Skin epidermis (tissue), 12 donors: ENCODE measurements at regions not wholly inside any gene's neighbourhood (a gene's known extent, or its start where the extent isn't known, plus 50 kb on each side); places are given as distances from the start of the nearest gene placed in this dataset.
A peak's percentile ranks its signal among the peaks of the same experiment; 100 is the strongest.
"Not testable (repeated sequence)": the region's sequence is repeated elsewhere in the genome, so short reads cannot be mapped to it uniquely, and the experiment has no call there.

Experiments used
- H3K27ac ChIP-seq, 21 experiments: fragments of 200-600 bp; sonication (generic) in 11 of 21; one replicate each; pipeline ENCODE4 v1.5.0; 2020; ENCODE audit warnings: mild to moderate bottlenecking in 3 of 21, inconsistent platforms in 2 of 21, moderate library complexity in 2 of 21
- H3K4me3 ChIP-seq, 7 experiments: fragments of 200-600 bp; sonication (generic) in 2 of 7; one replicate each; pipeline ENCODE4 v1.5.0; 2020; ENCODE audit warnings: inconsistent platforms in 2 of 7, mild to moderate bottlenecking in 2 of 7, moderate library complexity in 1 of 7

- no peak overlapping the region for H3K4me3 ChIP-seq
- H3K27ac ChIP-seq: peak overlapping the region in 3 of 21 experiments; percentile 26 to 55 (median 32)
These were observed 79.0 kb upstream of the ATXN1 start for GRCh38 chr6:16840291-16840690.

GRCh38 chr6:16839631-16840179 is 78.4 kb upstream of the ATXN1 start:
- H3K27ac ChIP-seq: no peak overlapping the region
- no peak overlapping the region for H3K4me3 ChIP-seq

- Histone ChIP-seq H3K27ac (peak overlapping the region in 13 of 21 experiments; percentile 1 to 84 (median 62)), H3K4me3 (peak overlapping the region in 1 of 7 experiments; percentile 10)
These were observed 76.1 kb upstream of the ATXN1 start for GRCh38 chr6:16837217-16837972.

- H3K4me3 ChIP-seq: peak overlapping the region in 2 of 7 experiments; percentile 10
These were observed 75.1 kb upstream of the ATXN1 start for GRCh38 chr6:16836144-16836981.

GRCh38 chr6:16834242-16834641 is 73.0 kb upstream of the ATXN1 start:
- Histone ChIP-seq H3K27ac (no peak overlapping the region), H3K4me3 (no peak overlapping the region)

More at GRCh38 chr6:16836144-16836981, 75.1 kb upstream of the ATXN1 start:
- peak overlapping the region in 15 of 21 experiments; percentile 1 to 84 (median 58) for H3K27ac ChIP-seq

- H3K4me3 ChIP-seq: no peak overlapping the region
These were observed 71.5 kb upstream of the ATXN1 start for GRCh38 chr6:16832721-16833120.

GRCh38 chr6:16832043-16832567 is 70.8 kb upstream of the ATXN1 start:
- Histone ChIP-seq H3K4me3 (no peak overlapping the region), H3K27ac (no peak overlapping the region)

More at GRCh38 chr6:16832721-16833120, 71.5 kb upstream of the ATXN1 start:
- H3K27ac ChIP-seq: no peak overlapping the region

- Histone ChIP-seq H3K27ac (no peak overlapping the region), H3K4me3 (no peak overlapping the region)
These were observed 69.9 kb upstream of the ATXN1 start for GRCh38 chr6:16831136-16831535.

GRCh38 chr6:16828058-16828457 is 66.8 kb upstream of the ATXN1 start:
- Histone ChIP-seq H3K4me3 (no peak overlapping the region), H3K27ac (no peak overlapping the region)

- no peak overlapping the region for H3K27ac ChIP-seq
- no peak overlapping the region for H3K4me3 ChIP-seq
These were observed 66.4 kb upstream of the ATXN1 start for GRCh38 chr6:16827627-16828026.

GRCh38 chr6:16825784-16826183 is 64.5 kb upstream of the ATXN1 start:
- Histone ChIP-seq H3K4me3 (no peak overlapping the region), H3K27ac (no peak overlapping the region)

- peak overlapping the region in 1 of 21 experiments; percentile 6 for H3K27ac ChIP-seq
- no peak overlapping the region for H3K4me3 ChIP-seq
These were observed 63.8 kb upstream of the ATXN1 start for GRCh38 chr6:16824845-16825685.

- no peak overlapping the region for H3K27ac ChIP-seq
- H3K4me3 ChIP-seq: no peak overlapping the region
These were observed 62.6 kb upstream of the ATXN1 start for GRCh38 chr6:16823718-16824352.

GRCh38 chr6:16822975-16823717 is 61.9 kb upstream of the ATXN1 start:
- H3K4me3 ChIP-seq: no peak overlapping the region

GRCh38 chr6:16822529-16822928 is 61.3 kb upstream of the ATXN1 start:
- Histone ChIP-seq H3K4me3 (no peak overlapping the region), H3K27ac (no peak overlapping the region)

More at GRCh38 chr6:16822975-16823717, 61.9 kb upstream of the ATXN1 start:
- H3K27ac ChIP-seq: no peak overlapping the region

- H3K27ac ChIP-seq: no peak overlapping the region
These were observed 60.6 kb upstream of the ATXN1 start for GRCh38 chr6:16821834-16822264.

GRCh38 chr6:16820262-16820661 is 59.0 kb upstream of the ATXN1 start:
- not testable (repeated sequence) for H3K27ac ChIP-seq, H3K4me3 ChIP-seq

More at GRCh38 chr6:16821834-16822264, 60.6 kb upstream of the ATXN1 start:
- H3K4me3 ChIP-seq: no peak overlapping the region

- Histone ChIP-seq H3K27ac (no peak overlapping the region), H3K4me3 (no peak overlapping the region)
These were observed 58.5 kb upstream of the ATXN1 start for GRCh38 chr6:16819752-16820151.
